ENCODE measurements at regions not wholly inside any gene's neighbourhood (a gene's known extent, or its start where the extent isn't known, plus 50 kb on each side); places are given as distances from the start of the nearest gene placed in this dataset.
"Not testable (repeated sequence)": the region's sequence is repeated elsewhere in the genome, so short reads cannot be mapped to it uniquely, and the experiment has no call there.

DNA sequence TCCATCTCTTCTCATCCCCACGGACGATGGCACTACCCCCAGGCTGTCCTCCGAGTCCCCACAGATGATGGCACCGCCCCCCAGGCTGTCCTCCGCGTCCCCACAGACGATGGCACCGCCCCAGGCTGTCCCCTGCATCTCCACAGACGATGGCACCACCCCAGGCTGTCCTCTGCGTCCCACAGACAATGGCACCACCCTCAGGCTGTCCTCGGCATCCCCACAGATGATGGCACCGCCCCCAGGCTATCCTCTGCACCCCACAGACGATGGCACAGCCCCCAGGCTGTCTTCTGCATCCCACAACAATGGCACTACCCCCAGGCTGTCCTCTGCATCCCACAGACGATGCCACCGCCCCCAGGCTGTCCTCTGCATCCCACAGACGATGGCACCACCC is 57.4 kb upstream of the PTCH1 start:
- DNase-seq = peak; percentile 11

DNA sequence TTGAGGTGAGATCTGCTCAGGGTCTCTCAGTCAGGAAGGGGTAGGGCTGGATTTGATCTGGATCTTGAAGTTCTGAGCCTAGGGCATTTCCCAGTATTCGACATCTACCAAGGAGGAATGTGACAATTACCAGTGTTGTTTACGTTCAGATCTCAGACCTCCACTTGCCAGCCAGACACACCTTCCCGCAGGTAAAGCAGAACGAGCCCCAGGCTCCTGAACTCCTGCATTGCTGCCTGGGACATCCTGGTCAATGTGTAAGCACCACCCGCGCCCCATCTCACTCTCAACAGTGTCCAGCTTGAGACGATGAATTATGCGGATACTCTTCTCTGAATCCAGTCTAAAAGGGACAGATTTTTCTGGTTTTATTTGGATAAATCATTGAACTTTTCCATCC is 56.7 kb upstream of the PTCH1 start:
- DNase-seq = no peak

DNA sequence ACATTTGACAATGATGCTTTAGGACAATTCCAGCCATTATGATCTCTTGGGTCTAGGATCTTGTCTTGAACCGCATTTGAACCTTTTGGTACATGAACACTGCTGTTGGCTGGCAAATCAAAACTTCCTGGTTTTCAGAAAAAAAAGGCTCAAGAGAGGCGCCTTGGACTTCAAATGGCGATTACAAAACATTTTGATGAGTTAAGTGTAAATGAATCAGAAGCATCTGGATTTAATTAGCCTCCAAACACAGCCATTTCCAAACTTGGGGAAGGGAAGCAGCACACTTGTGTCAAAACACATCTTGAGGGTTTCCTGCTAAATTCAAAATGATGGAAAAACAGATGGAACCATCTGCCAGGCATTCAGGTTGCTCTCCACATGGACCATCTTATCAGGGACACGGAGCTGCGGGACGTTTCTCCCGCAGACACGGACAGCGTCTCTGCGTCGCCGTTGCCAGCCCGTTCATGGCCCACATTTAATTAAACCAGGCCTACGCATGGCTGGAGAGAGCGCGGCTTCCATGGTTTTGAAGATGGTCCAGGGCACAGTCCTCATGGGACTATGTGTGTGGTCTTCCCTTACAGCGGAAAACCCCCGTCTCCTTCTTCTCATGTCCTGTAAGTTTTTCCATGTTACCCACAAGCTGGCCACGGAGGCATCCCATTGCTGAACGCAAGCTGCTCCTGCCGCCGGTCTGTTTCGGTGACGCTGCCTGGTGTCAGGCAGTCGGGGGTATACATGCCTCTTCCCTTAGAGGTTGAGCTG is 55.8 kb upstream of the PTCH1 start:
- DNase-seq = no peak

DNA sequence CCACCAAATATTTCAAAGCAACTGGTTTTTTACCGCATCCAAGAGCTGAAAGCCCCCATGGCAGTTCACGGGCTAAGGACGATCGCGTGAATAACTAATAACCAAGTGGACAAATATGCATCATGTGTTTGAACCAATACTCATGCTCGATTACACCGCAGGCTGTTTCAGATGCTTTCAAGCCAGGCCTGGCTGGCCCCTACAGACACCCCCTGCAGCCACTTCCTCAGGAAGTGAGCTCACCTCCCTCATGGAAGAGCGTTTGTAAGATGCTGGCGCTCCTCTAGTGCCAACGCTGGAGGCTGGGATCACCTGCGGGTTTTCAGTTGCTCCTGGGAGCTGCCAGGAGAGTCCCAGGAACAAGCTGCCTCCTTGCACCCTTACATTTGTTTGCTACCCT is 53.9 kb upstream of the PTCH1 start:
- no peak for DNase-seq

DNA sequence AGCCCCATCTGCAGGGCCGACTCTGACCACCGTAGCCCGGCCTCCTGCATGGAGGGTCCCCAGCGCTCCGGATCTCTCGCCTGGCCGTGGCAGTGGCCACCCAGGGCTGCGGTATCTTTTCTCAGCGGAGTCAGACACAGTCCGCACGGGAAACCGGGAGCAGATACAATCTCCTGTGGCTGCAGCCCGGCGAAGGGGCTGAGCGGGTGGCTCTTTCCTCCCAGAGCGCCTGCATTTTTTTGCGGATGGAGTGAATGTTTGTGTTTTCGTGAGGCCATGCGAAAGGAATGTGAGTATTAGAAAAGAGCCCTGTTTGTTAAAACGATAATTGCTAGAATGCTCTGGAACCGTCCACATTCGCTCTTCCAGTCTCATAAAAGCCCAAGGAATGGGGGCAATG is 53.4 kb upstream of the PTCH1 start:
- no peak for DNase-seq

DNA sequence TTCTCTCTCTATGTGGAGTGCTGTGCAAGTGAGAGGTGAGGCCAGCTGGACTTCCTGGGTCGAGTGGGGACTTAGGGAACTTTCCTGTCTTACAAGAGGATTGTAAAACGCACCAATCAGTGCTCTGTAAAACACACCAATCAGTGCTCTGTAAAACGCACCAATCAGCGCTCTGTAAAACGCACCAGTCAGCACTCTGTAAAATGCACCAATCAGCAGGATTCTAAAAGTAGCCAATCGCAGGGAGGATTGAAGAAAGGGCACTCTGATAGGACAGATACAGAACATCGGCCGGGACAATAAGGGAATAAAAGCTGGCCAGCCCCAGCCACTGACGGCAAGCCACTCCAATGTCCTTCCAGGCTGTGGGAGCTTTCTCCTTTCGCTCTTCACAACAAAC is 52.0 kb upstream of the PTCH1 start:
- not testable (repeated sequence) for DNase-seq

Data from NCI-H774 (cell line).